Thyroid gland (tissue), 4 donors: ENCODE measurements at regions not wholly inside any gene's neighbourhood (a gene's known extent, or its start where the extent isn't known, plus 50 kb on each side); places are given as distances from the start of the nearest gene placed in this dataset.

Experiments used
- CTCF ChIP-seq, 6 experiments: fragments of 200-600 bp in 3 of 6; fragments of 450-650 bp in 3 of 6; sonication (generic) in 3 of 6; IDR thresholded peaks; one replicate each; pipeline ENCODE4 v1.5.1; 2016 to 2019; ENCODE audit warnings: antibody characterized with exemption in 6 of 6, mild to moderate bottlenecking in 2 of 6, inconsistent platforms in 1 of 6, moderate library complexity in 1 of 6
- POLR2A ChIP-seq, 2 donors: fragments of 450-650 bp; IDR thresholded peaks; one replicate each; pipeline ENCODE4 v1.6.1; 2017; ENCODE audit warnings: antibody characterized with exemption in 2 of 2, mild to moderate bottlenecking in 2 of 2, moderate library complexity in 1 of 2

- TF ChIP-seq CTCF (IDR thresholded peaks at IDR 0.05) (no peak), POLR2A (IDR thresholded peaks at IDR 0.05) (no peak)
These were observed 686.6 kb downstream of the LUZP2 start for GRCh38 chr11:25183411-25183810.
